HG02623 (cell line): ENCODE measurements at regions not wholly inside any gene's neighbourhood (a gene's known extent, or its start where the extent isn't known, plus 50 kb on each side); places are given as distances from the start of the nearest gene placed in this dataset.
"Not testable (repeated sequence)": the region's sequence is repeated elsewhere in the genome, so short reads cannot be mapped to it uniquely, and the experiment has no call there.

Source experiments
- ATAC-seq: cut with Tn5 transposase; IDR thresholded peaks from one replicate; pipeline ENCODE4 v1.9.1; 2021; ENCODE audit warnings: moderate library complexity; ENCODE audit not compliant: unreplicated experiment

DNA sequence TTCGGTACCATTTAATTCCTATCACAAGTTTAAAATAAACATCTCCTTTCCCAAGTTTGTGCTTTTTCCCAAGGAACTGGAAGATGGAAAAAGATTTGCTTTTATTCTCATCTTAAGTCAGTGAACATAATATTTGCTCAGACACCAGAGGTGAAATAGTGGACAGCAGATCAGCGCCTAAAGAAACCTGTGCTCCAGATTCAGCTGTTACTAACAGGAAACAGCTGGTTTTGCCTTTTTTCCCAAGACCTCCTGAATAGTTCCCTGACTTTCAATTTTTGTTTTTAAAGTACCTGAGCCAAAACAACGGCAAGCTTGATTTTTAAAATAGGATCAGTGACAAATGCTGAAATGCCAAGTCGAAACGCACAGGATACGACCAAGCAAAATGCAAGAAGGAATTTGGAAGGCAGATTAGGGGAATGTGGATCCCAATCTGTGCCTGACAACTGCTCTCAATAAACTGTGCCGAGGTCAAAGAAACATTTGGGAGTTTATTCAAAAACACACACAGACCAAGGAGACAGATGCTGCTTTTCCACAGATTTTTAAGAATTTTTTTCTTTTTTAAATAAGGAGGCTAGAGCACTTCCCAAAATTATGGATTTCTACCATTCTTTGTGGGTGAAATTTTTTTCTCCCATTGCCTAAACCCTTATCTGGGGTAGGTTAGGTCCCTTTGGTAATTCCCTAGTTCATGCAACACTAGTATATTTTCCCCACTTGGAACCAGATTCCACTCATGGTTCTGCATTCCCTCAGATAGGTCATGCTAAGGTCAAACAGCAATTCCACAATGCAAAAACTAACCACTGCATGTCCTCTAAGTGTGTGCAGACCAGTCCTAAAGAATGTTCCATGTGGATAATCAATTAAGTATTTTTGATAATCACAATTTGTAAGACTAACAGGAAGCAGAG, 121.5 kb upstream of the PDE1A start:
- no peak for ATAC-seq

DNA sequence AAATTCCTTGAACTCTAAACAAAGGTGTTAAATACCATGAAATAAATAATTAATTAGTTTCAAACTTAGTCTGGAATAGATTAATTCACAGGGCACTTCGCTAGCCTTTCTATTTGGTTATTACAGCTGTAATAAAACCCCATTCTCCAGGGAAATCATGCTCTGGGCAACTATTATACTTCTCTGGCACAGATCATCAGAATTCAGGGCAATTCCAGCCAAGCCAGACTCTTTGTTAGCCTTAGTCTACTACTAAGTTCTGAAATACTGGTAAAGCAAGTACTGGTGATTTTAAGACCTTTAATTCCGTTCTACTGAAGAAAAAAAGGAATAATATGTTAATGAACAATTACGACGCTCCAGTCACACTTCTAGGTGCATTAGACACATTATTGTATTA, 123.4 kb upstream of the PDE1A start:
- no peak for ATAC-seq

DNA sequence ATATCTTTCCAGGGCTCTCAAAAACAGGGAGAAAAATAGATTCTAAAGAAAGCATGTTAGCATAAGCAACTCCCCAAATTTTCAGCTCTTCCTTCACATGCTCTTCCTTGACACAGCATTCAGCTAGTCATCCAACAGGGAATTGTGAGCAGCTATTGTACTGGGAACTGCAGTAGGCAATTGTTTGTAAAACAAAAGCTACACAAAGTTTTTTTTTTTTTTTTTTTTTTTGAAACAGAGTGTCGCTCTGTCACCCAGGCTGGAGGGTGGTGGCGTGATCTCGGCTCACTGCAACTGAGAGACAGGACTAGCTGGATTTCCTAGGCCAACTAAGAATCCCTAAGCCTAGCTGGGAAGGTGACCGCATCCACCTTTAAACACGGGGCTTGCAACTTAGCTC, 125.4 kb upstream of the PDE1A start:
- ATAC-seq = not testable (repeated sequence)

DNA sequence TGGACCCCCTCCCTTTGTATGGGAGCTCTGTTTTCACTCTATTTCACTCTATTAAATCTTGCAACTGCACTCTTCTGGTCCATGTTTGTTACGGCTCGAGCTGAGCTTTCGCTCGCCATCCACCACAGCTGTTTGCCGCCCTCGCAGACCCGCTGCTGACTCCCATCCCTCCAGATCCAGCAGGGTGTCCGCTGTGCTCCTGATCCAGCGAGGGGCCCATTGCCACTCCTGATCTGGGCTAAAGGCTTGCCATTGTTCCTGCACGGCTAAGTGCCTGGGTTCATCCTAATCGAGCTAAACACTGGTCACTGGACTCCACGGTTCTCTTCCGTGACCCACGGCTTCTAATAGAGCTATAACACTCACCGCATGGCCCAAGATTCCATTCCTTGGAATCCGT, 125.9 kb upstream of the PDE1A start:
- ATAC-seq = not testable (repeated sequence)

DNA sequence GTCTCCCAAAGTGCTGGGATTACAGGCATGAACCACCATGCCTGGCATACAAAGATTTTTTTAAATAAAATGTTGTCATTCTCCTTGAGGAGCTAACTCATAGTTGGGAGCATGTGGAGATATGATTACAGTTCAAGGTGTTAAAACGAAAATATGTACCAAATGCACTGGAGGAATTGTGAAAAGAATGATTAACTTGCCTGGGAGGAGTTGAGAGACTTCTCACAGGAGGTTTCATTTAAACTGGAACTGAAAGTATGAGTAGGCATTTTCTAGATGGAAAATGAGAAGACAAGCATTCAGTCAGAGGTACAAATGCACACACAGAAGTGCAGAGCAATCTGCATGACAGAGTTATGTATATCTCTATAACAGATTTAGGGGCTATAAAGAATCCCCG, 126.6 kb upstream of the PDE1A start:
- peak; percentile 99 for ATAC-seq

DNA sequence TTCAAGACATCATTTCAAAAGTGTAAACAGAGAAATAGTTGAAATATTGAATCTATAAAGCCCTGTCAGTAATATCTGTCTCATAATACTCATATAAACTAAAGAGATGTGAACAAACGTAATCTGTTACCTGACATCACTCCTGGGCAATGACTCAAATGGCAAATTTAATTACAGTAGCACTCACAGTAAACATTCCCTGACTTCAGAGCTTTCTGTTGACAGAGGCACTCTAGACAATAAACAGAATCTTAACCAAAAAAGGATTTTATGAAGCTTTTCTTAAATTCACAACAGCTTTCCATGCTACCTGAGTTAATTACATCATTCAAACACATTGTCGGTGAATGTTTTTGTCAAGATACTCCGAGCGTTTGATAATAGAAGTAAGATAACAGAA, 128.1 kb upstream of the PDE1A start:
- no peak for ATAC-seq

DNA sequence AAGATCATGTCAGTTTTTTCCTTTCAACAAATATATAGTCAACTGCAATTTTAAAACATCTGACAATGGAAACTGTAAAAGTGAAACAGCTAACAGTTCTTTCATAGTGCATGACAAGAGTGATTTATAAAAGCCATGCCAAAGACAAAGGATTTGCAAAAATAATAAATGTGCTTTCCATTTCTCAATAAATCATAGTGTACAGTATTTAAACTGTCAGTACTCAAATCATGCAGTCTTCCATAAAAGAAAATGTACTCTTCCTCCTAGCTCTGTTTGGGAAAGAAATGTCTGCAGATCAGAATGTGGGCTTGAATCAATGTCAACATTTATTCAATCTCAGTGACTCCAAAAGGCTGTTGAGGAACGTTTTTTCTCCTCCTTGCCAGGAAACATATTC, 131.7 kb upstream of the PDE1A start:
- ATAC-seq = no peak

DNA sequence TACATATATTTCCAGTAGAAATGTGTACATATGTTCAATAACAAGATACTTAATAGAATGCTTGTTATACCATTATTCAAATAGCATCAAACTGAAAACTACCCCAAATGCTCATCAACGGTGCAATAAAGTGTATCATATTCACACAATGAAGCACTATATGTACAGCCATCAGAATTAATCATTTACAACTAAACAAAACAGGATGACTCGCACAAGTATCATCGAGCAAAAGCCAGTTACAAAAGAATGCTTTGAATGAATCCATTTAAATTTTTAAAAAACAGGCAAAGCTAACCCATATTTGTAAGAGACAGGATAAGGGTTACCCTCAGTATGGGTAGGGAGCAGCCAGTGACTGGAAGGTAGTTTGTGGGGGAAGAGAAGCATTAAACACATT, 132.8 kb upstream of the PDE1A start:
- no peak for ATAC-seq

DNA sequence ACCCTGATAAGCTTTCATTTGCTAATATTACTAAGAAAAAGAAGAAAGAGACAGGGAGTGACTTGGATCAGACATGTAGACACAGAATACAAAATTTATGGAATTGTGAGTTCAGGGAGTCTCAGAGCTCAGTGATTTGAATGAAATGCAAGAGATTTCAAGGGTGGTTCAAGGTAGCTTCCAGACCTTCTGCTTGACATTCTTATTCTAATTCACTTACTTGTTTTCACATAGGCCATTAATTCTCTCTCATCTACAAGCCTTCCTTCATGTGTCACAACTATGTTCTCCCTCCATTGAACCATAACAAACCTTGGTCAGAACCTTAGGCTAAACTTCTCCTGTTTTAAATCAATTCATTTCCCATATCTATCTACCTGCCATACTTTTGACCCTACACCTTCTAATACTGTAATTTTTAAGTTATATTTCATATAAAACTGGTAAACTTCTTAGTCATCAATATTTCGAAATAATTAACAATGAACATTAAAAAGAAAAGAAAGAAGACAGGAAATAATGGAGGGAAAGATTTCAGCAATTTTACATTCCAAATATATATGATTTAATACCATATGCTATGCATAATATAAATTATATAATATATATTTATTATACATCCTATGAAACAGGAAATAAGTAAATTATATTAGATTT, 139.2 kb upstream of the PDE1A start:
- ATAC-seq = no peak

DNA sequence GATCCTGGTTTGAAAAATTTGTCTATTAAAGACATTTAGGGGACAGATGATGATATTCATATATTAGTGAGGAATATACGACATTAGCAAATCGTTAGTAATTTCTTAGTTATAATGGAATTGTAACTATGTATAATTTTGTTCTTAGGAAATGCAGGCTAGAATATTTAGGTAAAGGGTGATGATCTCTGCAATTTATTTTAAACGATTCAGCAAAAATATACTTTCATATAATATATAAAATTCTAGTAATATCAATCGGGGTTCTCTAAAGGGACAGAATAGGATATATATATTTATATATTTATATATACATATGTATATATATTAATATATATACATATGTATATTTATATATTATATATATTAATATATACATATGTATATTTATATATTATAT, 142.5 kb upstream of the DNAJC10 start:
- no peak for ATAC-seq

DNA sequence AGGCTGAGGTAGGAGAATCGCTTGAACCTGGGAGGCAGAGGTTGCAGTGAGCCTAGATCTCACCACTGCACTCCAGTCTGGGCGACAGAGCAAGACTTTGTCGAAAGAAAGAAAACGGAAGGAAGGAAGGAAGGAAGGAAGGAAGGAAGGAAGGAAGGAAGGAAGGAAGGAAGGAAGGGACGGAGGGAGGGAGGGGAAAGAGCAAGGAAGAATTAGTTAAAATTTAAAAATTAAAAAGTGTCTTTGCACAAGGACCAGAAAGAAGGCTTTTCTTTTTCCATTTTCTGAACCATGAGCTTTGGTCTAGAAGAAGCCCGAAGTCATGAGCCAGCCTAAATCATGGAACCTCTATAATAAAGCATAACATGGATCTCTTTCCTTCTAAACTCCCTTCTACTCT, 138.2 kb upstream of the DNAJC10 start:
- no peak for ATAC-seq

DNA sequence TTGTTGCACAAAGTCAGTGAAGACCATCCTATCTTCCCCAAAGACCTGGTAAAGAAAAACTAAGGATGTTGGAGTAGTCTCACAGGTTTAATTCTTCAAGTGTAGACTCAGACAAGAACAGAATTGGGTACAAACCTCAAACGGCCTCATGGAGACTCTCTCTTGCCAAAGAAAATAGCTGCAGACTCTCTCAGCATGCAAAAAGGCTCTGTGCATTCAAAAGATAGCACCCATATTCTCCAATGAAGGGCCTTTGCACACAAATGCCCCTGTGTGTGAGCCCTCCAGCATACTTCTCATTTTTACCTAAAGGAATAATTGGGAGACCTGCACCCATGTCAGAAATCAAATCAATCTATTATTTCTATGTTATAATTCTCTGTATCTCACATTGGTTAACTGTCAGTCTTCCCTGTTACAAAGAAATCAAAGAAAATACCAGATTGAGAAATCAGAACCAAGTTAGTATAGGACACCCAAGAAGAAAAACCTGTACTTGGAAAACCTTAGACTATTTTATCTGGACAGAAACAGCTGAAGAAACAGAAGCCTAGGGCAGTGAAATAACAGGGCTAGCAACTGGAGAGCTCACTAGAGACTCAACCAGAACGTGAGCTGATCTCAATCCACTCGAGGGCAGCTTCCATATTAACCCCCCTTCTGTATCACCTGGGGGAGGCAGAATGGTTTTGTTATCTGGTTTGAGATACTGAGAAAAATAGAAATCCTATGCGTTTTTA, 134.7 kb upstream of the DNAJC10 start:
- no peak for ATAC-seq

DNA sequence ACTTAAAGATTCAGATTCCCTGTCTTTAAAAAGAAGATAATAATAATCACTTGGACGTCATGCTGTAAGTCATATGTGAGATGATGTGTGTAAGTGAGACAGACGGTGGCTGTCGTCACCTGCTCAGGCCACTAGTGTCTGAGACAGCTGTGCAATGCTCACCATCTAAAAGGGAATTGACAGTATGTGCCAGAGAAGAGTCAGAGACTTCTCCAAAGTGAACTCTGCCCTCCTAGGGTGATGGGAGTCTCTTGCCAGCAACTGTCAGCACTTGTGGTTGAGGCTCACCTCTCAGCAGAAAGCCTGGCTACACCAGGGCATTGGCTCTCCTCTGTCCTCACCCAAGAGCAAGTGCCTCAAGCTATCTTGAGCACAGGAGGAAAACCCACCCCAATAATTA, 131.6 kb upstream of the DNAJC10 start:
- ATAC-seq = no peak

DNA sequence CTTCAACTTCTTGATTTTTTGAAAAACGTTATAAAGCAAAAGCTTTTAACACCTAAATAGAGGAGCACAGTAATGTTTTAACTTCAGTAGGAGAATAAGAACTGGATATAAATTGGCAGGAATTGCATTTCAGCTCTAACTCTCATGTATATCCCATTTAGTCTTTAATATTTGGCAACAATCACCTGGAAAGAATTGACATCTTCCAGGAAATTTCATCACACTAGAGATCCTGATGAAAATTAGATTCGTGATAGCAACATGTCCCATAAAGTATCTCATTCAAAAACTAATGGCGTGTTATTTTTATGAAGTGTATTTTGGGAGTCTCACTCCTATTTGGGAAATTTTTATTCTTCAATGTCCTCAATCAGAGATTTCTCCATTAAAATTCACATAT, 131.1 kb upstream of the DNAJC10 start:
- no peak for ATAC-seq

DNA sequence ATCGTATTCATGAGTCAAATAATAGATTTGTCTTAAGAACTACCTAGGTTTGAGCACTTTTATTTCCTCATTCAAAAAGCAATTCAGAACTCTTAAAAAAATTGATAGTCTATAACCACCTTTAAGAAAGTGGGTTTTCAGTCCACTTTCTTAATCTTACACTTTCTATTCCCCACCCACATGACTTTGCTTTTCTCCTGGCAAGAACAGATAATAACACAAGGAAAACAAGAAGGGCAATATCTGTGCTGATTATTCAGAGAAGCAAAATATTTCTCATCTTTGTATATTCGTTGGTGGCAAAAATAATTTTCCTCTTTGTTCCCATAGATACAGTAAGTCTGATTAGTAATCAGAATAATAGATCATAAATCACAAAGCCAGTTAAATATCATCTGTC, 130.6 kb upstream of the DNAJC10 start:
- no peak for ATAC-seq

DNA sequence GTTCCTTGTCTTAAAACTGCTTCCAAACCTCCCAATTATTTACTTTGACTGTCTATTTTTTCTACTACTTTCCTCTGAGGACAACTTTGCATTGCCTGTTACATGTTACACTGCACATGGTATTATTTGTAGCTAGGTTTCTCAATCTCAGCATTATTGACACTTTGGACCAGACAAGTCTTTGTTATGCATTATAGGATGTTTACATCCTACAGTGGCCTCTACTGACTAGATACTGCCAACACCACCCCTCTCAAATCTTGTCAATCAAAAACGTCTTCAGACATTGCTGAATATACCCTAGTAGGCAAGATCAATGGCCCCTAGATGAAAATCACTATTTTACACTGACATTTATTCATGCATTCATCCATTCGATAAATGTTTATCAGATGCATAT, 129.6 kb upstream of the DNAJC10 start:
- ATAC-seq = peak; percentile 54

DNA sequence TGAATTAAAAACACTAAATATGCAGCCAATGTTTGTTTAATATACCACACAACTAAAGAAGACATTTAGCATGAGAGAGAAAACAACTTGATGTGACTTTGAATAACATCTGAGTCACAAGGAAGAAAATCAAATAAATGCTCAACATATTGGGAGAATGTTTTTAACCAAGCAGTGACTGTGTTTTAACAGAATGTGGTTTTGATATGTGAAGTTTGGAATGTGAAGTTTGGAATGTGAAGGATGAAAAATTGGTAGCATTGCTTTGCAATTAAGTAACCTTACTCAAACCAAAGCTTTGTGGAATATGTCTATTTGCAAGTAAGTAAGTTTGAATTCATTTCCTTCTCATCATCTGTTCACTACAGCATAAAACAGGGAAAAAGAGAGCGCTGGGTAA, 128.2 kb upstream of the DNAJC10 start:
- no peak for ATAC-seq

DNA sequence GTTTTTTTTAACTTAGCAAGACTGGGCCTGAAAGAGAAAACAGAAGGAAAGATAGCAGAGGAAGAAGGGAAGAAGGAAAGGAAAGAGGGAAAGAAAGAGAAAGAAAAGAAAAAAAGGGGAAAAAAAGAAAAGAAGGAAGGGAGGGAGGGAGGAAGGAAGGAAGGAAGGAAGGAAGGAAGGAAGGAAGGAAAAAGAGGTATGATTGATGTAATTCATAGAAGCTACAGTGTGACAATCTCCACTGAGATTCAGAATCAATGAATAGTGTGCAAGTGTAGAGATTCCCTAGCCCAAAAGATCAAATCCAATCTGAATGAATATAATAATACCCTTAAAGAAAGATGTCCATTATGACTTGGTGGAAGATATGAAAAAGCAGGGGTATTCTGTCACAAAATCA, 126.9 kb upstream of the DNAJC10 start:
- ATAC-seq = no peak

DNA sequence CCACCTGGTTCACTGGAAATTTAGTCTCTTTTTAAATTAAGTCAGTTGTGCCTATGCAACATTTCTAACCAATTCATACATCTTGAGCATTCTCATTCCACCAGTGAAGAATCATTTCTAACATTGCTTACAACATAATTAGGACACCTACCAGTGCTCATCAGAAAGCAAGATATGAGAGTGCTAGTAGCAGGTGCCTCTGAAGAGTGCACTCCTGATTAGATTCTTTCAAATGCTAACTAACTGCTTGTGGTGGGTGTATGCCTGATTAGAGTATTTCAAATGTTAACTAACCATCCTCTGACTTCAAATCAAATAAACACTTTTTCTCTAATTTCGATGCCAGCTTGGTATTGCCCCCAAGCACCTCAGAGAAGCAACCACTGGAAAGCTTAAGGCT, 124.3 kb upstream of the DNAJC10 start:
- no peak for ATAC-seq

DNA sequence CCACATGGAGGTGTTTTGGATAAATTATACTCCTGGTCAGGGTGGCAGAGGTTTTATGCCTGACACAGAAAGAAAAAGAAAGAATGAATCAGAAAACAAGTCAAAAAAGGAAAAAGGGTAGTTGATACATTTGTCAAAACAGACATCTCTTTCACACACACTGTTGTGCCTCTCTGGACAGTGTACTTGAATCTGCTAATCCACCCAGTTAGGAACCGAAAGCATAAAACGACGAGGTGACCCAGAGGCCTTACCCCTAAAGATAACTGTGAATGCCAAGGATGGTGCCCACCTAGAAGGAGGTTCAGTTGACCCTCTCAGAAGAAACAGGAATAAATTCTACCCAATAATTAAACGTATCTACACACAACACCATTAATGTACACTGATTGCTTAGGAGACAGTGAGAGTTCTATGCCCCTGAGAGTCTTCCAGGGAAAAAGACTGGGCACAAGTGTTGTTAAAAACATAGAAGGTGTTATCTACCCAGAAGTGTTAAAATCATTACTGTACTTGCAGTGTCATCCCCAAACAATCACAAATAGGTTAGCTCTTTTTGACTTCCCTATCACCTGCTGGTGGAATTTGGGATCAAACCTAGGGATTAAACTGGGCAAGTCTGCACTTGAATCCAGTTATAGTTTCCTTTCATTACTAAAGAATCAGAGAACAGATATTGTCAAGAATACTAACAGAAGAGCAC, 123.2 kb upstream of the DNAJC10 start:
- ATAC-seq = no peak

DNA sequence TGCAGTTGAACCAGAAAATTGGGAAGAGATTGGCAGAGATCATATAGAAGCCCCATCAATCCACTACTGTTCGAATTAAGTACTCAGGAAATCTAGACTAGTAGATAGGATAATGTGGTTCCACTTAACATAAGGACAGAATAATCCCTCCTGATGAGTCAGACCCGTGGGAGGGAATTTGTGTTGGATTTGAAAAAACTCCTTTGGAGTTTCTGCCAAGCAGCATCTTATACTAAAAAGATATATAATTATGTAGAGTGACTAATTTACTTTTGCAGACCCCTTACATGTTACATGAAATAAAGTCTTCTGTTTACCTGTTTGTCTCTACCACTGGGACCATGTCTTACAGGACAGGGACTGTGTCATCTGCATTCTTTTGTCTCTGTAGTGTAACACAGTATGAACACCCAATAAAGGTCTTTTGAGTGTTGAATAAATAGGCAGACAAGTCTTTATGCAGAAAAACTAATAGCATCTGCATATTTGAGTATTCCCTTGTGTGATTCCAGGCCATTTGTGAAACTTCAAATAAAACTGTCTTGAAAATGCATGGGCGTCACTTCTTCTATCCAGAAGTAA, 122.6 kb upstream of the DNAJC10 start:
- no peak for ATAC-seq
